ENCODE measurements at regions not wholly inside any gene's neighbourhood (a gene's known extent, or its start where the extent isn't known, plus 50 kb on each side); places are given as distances from the start of the nearest gene placed in this dataset.

DNA sequence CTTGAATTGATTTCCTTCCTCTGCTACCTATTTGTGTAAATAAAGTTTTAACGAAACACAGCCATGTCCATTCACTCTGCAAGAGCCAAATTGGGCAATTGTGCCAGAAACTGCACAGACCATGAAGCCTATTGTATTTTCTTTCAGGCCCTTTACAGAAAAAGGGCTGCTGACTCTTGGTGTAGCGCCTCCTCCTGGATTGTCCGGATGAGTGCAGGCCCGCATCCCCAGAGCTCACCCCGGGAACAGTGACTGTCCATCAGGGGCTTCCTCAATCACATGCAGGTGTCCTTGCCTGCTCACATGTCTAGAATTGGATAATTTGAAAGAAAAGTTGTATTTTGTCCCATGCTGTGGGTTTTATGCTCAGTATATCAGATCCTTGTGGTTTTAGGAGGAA is 1282.2 kb downstream of the AACS start:
- TF ChIP-seq, protein P1, sequence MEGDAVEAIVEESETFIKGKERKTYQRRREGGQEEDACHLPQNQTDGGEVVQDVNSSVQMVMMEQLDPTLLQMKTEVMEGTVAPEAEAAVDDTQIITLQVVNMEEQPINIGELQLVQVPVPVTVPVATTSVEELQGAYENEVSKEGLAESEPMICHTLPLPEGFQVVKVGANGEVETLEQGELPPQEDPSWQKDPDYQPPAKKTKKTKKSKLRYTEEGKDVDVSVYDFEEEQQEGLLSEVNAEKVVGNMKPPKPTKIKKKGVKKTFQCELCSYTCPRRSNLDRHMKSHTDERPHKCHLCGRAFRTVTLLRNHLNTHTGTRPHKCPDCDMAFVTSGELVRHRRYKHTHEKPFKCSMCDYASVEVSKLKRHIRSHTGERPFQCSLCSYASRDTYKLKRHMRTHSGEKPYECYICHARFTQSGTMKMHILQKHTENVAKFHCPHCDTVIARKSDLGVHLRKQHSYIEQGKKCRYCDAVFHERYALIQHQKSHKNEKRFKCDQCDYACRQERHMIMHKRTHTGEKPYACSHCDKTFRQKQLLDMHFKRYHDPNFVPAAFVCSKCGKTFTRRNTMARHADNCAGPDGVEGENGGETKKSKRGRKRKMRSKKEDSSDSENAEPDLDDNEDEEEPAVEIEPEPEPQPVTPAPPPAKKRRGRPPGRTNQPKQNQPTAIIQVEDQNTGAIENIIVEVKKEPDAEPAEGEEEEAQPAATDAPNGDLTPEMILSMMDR (IDR thresholded peaks at IDR 0.05), result peak; percentile 48
- TF ChIP-seq ZFX (IDR thresholded peaks at IDR 0.05; ENCODE audit: borderline replicate concordance), result no peak
